ENCODE measurements at regions not wholly inside any gene's neighbourhood (a gene's known extent, or its start where the extent isn't known, plus 50 kb on each side); places are given as distances from the start of the nearest gene placed in this dataset.

- no peak overlapping the region for H3K4me2 ChIP-seq (ENCODE audit: low read length)
- no peak overlapping the region for H2AFZ ChIP-seq (ENCODE audit: low read depth, low read length)
- TF ChIP-seq EZH2 (IDR thresholded peaks at IDR 0.05; ENCODE audit: borderline replicate concordance, insufficient read depth, low read length, poor library complexity, severe bottlenecking), result no peak
- TF ChIP-seq EP300 (conservative IDR thresholded peaks at IDR 0.05; ENCODE audit: poor library complexity, severe bottlenecking), result no peak
- TF ChIP-seq POLR2AphosphoS5 (IDR thresholded peaks at IDR 0.05), result no peak
- TF ChIP-seq RAD21 (conservative IDR thresholded peaks at IDR 0.05), result no peak
- no peak for TF ChIP-seq REST (IDR thresholded peaks at IDR 0.05; ENCODE audit: borderline replicate concordance)
- TF ChIP-seq CTCF (IDR thresholded peaks at IDR 0.05; ENCODE audit: poor library complexity, severe bottlenecking), result no peak
- no peak for TF ChIP-seq SMC3 (conservative IDR thresholded peaks at IDR 0.05; ENCODE audit: poor library complexity)
- no peak for TF ChIP-seq MXI1 (conservative IDR thresholded peaks at IDR 0.05; ENCODE audit: poor library complexity, severe bottlenecking)
- no peak for TF ChIP-seq TAF1 (IDR thresholded peaks at IDR 0.05; ENCODE audit: low read depth)
- H3K36me3 ChIP-seq (ENCODE audit: insufficient read depth, low read length), result no peaks in the 10 kb centered on the region
- no peaks in the 10 kb centered on the region for H3K9me2 ChIP-seq (ENCODE audit: insufficient read depth, low read length)
- no peaks in the 10 kb centered on the region for H3K27me3 ChIP-seq (ENCODE audit: insufficient read depth, low read depth, low read length)
- no peak overlapping the region for H3K4me3 ChIP-seq (ENCODE audit: low read length)
- H3K27ac ChIP-seq (ENCODE audit: low read length), result no peak overlapping the region
- no peaks in the 10 kb centered on the region for H3K79me2 ChIP-seq (replicated peaks; ENCODE audit: insufficient read depth, low read length)
- H4K20me1 ChIP-seq (ENCODE audit: insufficient read depth), result no peaks in the 10 kb centered on the region
- no peak overlapping the region for H3K9ac ChIP-seq (ENCODE audit: low read length)
- no peaks in the 10 kb centered on the region for H3K9me3 ChIP-seq (ENCODE audit: low read length)
- H3F3A ChIP-seq (ENCODE audit: insufficient read depth, low read length, poor library complexity, severe bottlenecking), result no peaks in the 10 kb centered on the region
These were observed 423.3 kb upstream of the OLFM3 start for GRCh38 chr1:102420034-102420433.

Measured in neural cell (in vitro differentiated cells).